ENCODE measurements at regions not wholly inside any gene's neighbourhood (a gene's known extent, or its start where the extent isn't known, plus 50 kb on each side); places are given as distances from the start of the nearest gene placed in this dataset.

DNA sequence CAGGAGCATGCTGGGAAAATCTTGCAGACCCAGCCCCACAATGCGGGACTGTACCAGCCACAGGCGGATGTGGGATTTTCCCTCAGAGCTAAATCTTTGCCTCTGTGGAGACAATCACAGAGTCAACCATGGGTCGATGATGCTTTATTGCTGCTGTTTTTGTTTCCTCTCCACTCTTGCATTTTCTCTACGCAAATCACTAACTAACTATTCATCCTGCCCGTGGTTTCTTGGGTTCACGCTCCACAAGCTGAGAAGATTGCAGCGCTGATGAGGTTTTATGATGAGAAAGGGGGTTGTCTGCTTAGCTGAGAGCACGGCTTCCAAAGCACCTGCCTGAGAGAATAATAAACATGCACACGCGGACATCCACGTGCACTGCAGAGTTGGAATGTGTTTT is 500.2 kb upstream of the ADAMTS16 start:
- Mint-ChIP-seq H3K4me3 (no peak overlapping the region), H3K4me1 (no peaks in the 10 kb centered on the region), H3K9me3 (peaks cover 7% of the 10 kb centered on the region), H3K27ac (no peak overlapping the region), H3K36me3 (no peaks in the 10 kb centered on the region), H3K27me3 (no peaks in the 10 kb centered on the region)
- DNase-seq: no peak
- CTCF ChIA-PET: no interaction called here

DNA sequence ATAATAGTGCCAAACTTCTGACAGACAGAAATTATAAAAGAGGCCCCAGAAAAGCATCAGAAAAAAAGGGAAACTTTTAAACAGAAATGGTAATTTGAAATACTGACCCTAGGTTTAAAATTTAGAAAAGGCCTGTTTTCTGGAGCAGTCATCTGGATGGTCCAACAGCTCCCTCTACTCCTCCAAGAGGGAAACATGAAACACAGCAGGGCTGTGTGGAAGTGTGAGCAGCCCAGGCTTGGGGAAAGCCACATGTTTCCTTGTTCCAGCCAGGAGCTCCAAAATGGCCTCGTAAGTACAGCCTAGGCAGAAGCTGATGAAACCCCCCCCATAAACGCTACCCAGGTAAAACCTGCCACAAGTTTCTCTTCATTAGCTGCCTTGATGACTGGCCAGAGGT is 499.3 kb upstream of the ADAMTS16 start:
- H3K9me3 Mint-ChIP-seq: peaks cover 7% of the 10 kb centered on the region
- no peaks in the 10 kb centered on the region for H3K36me3 Mint-ChIP-seq
- no peaks in the 10 kb centered on the region for H3K27me3 Mint-ChIP-seq
- H3K4me3 Mint-ChIP-seq: no peak overlapping the region
- no peaks in the 10 kb centered on the region for H3K4me1 Mint-ChIP-seq
- no peak overlapping the region for H3K27ac Mint-ChIP-seq
- DNase-seq: no peak
- CTCF ChIA-PET: interaction anchor here (0.6 kb wide), 1 partner anchor 53 kb away, joined by 3 read pairs; no protein-coding TSS in a partner anchor

DNA sequence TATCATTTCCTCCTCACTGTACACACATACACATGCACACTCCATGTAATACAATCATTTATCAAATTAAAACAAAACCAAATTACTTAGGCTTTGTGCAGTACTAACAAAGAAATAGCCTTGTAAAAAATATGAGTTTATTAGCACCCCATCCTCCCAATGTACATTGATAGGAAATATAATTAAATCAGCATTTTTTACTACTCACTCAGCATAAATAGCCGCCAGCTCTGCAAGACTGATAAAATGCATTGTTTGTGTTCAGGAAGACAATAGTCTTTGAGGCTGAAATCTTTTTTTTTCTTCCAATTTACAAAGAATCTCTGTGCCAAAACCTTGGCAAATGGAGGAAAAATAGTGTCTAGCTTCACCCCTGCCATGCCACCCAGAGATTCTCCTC is 497.6 kb upstream of the ADAMTS16 start:
- Mint-ChIP-seq H3K27ac (no peak overlapping the region), H3K9me3 (peaks cover 7% of the 10 kb centered on the region), H3K36me3 (no peaks in the 10 kb centered on the region), H3K27me3 (no peaks in the 10 kb centered on the region), H3K4me1 (no peaks in the 10 kb centered on the region), H3K4me3 (no peak overlapping the region)
- DNase-seq: no peak
- CTCF ChIA-PET: no interaction called here

DNA sequence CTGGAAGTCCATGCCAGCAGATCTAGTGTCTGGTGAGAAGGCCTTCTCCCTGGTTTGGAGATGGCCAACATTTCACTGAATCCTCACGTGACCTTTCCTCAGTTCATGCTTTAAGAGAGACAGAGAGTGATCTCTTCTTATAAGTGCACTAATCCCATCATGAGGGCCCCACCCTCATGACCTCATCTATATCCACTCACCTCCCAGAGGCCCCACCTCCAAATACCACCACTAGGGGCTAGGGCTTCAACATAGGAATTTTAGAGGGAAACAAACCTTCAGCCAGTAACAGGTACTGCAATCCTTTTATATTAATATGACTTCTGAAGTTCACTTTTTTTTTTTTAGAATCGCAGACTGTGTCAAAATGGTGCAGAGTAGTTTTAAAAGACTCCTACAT is 496.9 kb upstream of the ADAMTS16 start:
- Mint-ChIP-seq H3K27ac (no peak overlapping the region), H3K4me1 (no peaks in the 10 kb centered on the region), H3K27me3 (no peaks in the 10 kb centered on the region), H3K9me3 (peaks cover 7% of the 10 kb centered on the region), H3K4me3 (no peak overlapping the region), H3K36me3 (no peaks in the 10 kb centered on the region)
- CTCF ChIA-PET: no interaction called here
- no peak for DNase-seq

DNA sequence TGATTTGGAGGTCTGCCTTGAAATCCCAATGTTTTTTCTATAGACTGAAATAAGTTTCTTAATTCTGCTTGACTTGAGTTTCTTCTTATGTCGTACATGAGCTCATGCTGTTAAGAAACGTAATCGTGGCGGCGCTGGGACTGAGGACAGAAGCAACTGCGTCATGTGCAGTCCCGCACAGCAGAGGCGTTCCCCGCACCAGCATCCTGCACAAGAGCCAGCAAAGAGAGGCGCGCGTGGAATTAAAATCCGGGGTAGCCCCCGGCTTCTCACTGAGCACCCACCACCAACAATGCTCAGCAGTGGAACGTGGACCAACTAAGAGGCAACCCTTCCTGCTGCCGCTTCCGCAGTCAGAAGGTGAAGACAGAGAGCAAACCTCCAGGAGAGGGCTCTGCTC is 496.2 kb upstream of the ADAMTS16 start:
- CTCF ChIA-PET: no interaction called here
- Mint-ChIP-seq H3K27ac (no peak overlapping the region), H3K4me1 (no peaks in the 10 kb centered on the region), H3K4me3 (no peak overlapping the region), H3K27me3 (no peaks in the 10 kb centered on the region), H3K9me3 (peaks cover 7% of the 10 kb centered on the region), H3K36me3 (no peaks in the 10 kb centered on the region)
- no peak for DNase-seq

DNA sequence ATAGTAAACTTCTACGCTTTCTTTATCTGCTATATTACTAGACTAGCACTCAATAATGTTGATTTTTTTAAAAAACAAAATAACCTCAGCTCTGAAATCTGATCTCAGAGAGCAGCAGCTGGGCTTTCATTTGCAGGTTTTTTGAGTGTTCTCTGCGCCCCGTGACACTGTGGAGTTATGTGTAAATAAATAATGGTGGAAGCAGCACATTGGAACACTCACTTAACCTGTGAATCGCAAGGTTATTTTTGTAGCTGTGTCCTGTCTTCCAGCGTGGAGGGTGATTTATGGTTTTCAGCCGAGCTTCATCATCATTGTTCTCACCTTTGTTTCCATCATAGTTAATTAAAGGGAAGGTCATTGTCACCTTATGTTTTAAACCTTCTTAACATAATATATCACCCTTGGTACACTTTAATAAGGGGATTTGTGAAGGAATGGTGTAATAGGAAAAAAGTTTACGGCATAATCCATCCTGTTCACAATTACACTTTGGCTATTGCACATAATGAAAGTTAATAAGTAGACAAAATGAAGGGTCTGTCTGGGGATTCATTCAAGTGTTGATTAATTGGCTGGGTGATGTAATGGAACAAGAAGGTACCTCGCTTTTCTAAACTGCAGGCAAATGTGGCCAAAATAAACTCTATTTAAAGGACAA is 493.3 kb upstream of the ADAMTS16 start:
- Mint-ChIP-seq H3K27me3 (no peaks in the 10 kb centered on the region), H3K9me3 (peaks cover 8% of the 10 kb centered on the region), H3K4me3 (no peak overlapping the region), H3K27ac (no peak overlapping the region), H3K4me1 (no peaks in the 10 kb centered on the region), H3K36me3 (no peaks in the 10 kb centered on the region)
- CTCF ChIA-PET: no interaction called here
- DNase-seq: no peak

DNA sequence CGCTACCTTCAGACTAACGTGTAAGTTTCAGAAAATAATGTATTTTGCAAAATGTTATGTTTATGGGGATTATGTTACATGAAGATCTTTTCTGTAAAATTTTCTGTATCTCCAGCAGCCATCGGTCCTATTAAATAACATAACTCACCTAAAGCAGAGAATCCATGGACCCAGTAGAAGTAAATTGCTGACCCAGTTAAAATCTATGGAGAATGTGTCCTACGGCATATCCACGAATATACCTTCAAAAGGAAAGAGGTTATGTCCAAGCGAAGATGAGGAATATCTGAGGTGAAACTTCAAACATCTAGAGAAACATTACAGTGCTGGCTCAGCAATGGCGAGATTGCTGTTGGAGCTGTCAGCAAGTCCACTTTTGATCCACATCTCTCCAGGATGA is 492.2 kb upstream of the ADAMTS16 start:
- H3K27ac Mint-ChIP-seq: peak overlapping the region; percentile 19
- no peaks in the 10 kb centered on the region for H3K36me3 Mint-ChIP-seq
- peaks cover 13% of the 10 kb centered on the region for H3K9me3 Mint-ChIP-seq
- H3K4me1 Mint-ChIP-seq: no peaks in the 10 kb centered on the region
- DNase-seq: no peak
- CTCF ChIA-PET: no interaction called here
- no peaks in the 10 kb centered on the region for H3K27me3 Mint-ChIP-seq
- no peak overlapping the region for H3K4me3 Mint-ChIP-seq

DNA sequence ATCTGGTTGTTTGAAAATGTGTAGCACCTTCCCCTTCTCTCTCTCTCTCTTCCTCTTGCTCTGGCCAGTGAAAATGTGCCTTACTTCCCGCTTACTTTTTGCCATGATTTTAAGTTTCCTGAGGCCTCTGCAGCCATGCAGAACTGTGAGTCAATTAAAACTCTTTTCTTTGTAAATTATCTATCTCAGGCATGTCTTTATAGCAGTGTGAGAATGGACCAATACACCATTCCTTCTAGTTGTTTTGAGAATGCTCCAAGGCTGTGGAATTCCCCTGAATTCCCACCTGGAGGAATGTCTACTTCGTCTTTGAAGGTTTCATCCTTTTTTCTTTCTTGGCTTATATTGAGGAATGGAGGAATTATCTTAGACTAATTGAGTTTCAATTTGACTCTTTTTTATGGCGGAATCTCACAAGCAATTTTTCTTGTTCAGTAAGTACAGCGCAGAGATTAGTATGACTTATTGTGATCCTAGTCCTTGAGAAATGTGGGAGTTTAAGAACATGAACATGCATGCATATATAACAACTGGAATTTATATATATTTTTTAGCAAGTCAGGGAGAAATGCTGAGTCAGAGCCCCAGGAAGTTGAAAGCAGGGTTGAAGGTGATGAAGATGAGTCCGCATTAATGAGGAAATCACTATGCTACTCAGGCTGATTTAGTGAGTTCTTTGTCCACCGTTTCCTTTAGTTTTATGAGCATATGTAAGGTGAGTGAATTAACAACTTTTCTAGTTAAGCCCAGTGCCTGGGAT is 488.1 kb upstream of the ADAMTS16 start:
- H3K27ac Mint-ChIP-seq: no peak overlapping the region
- no peaks in the 10 kb centered on the region for H3K36me3 Mint-ChIP-seq
- no peaks in the 10 kb centered on the region for H3K4me1 Mint-ChIP-seq
- DNase-seq: no peak
- H3K9me3 Mint-ChIP-seq: peaks cover 13% of the 10 kb centered on the region
- CTCF ChIA-PET: no interaction called here
- no peaks in the 10 kb centered on the region for H3K27me3 Mint-ChIP-seq
- H3K4me3 Mint-ChIP-seq: no peak overlapping the region

DNA sequence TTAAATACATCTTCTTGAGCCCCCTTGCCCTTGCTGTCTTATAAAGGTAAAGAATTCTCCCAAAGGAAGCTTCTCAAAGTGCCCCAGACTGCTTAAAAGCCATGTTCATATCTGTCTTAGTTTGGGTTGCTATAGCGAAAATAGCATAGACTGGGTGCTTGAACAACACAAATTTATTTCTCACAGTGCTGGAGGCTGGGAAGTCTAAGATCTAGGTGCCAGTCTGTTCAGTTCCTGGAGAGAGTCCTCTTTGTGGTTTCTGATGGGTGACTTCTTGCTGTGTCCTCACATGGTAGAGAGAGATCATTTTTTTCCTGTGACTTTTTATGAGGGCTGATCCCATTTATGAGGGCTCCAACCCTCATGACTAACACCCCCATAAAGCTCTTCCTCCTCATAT is 486.7 kb upstream of the ADAMTS16 start:
- Mint-ChIP-seq H3K27ac (no peak overlapping the region), H3K36me3 (no peaks in the 10 kb centered on the region), H3K4me3 (no peak overlapping the region), H3K27me3 (no peaks in the 10 kb centered on the region), H3K4me1 (no peaks in the 10 kb centered on the region), H3K9me3 (peaks cover 19% of the 10 kb centered on the region)
- no peak for DNase-seq
- CTCF ChIA-PET: no interaction called here

DNA sequence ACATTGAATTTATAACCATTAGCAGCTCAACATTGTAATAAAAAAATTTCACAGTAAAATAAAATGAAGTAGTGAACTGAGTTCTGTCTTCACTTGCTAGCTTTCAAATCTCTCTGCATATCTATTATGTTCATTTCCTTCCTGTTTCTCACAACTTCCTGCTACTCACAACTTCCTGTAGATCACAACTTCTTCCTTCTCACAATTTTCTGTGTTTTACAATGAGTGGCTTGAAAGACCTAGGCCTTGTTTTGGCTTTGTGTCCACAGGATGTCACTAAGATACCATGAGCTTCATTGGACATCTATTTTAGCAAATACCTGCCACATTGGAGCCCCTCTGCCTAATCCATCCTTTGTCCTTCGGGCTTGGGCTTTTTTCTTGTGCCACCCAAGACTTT is 480.3 kb upstream of the ADAMTS16 start:
- DNase-seq: no peak
- Mint-ChIP-seq H3K27ac (no peak overlapping the region), H3K4me1 (no peaks in the 10 kb centered on the region)

DNA sequence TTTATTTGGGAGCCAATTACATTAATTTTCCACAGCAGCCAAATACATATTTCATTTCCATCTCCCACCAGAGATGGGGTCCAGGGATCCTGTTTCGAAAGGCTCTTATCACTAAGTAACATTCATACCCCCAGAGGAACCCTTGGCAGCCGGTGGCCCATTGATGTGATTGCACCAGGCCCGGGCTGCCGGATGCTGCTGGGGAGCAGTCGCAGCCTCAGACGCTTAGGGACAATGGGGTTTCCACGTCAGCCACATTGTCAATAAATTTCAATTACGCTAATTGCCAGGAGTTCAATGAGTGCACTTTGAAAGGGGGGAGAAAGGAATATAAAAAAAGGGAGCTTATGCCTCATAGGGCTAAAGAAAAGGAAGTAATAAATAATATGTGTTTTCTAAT is 478.8 kb upstream of the ADAMTS16 start:
- CTCF ChIA-PET: no interaction called here
- Mint-ChIP-seq H3K9me3 (peaks cover 28% of the 10 kb centered on the region), H3K27me3 (no peaks in the 10 kb centered on the region), H3K36me3 (no peaks in the 10 kb centered on the region), H3K4me1 (no peaks in the 10 kb centered on the region), H3K4me3 (no peak overlapping the region), H3K27ac (no peak overlapping the region)
- DNase-seq: no peak

More for the DNA sequence above, 480.3 kb upstream of the ADAMTS16 start:
- H3K9me3 Mint-ChIP-seq: peaks cover 28% of the 10 kb centered on the region
- H3K27me3 Mint-ChIP-seq: no peaks in the 10 kb centered on the region
- H3K36me3 Mint-ChIP-seq: no peaks in the 10 kb centered on the region
- no peak overlapping the region for H3K4me3 Mint-ChIP-seq
- CTCF ChIA-PET: no interaction called here

DNA sequence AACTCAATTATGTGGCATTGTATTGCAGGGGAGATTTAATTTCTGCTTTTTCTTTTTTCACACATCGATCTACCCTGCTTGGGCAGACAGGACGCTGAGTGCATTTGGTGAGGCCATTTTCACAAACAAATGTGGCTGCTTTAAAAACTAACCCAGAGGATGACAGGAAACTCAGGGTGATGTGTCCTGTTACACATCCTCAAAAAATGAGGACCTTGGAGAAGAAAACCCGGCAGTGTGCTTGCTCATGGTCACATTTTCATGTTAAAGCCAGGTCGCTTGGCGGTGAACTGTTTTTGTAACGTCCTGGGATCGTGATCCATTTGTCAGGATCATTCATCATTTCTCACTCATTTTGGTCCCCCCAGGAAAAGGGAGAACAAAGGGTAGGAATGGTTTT is 478.3 kb upstream of the ADAMTS16 start:
- Mint-ChIP-seq H3K4me3 (no peak overlapping the region), H3K4me1 (no peaks in the 10 kb centered on the region), H3K36me3 (no peaks in the 10 kb centered on the region), H3K27me3 (no peaks in the 10 kb centered on the region), H3K27ac (no peak overlapping the region), H3K9me3 (peaks cover 25% of the 10 kb centered on the region)
- CTCF ChIA-PET: no interaction called here
- DNase-seq: no peak

DNA sequence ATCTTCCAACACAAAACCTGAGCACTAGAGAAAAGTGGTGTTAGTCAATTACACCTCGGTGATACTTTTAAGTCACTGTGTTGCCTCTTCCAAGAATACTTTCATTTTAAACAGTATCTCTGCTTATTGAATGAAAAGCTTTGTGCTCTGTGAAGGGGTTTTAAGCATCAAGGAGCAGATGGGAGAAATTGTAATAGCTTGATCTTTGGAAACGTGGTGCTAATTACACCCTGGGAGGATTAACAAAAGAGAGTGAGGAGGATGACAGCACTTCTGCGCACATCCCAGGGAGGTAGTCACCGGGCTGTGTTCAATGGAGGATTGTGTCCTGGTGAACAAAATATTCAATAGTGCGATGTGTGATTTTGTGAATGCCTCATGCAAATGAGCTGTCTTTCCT is 477.4 kb upstream of the ADAMTS16 start:
- Mint-ChIP-seq H3K4me1 (no peaks in the 10 kb centered on the region), H3K36me3 (no peaks in the 10 kb centered on the region), H3K27ac (no peak overlapping the region), H3K4me3 (no peak overlapping the region), H3K9me3 (peaks cover 26% of the 10 kb centered on the region), H3K27me3 (no peaks in the 10 kb centered on the region)
- no peak for DNase-seq
- CTCF ChIA-PET: no interaction called here

DNA sequence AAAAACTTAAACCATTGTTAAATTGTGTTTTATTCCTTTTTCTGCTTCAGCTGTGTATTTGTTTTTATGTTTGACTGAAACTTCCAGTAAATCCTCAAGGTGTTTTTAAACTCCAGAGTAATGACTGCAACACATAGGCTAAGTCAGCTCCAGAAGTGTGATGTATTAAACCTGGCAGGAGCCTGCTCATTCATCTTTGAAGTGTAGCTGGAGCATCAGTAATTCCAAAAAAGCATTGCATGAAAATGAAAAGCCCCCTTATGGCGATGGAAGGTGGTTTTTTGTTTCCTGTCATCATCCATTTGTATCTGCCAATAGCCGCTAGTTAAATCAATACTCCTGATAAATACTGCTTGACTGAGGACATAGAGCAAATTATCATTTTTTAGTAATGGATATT is 474.2 kb upstream of the ADAMTS16 start:
- Mint-ChIP-seq H3K27ac (no peak overlapping the region), H3K27me3 (no peaks in the 10 kb centered on the region), H3K4me1 (no peaks in the 10 kb centered on the region), H3K4me3 (no peak overlapping the region), H3K36me3 (no peaks in the 10 kb centered on the region), H3K9me3 (peaks cover 11% of the 10 kb centered on the region)
- CTCF ChIA-PET: no interaction called here
- DNase-seq: no peak

DNA sequence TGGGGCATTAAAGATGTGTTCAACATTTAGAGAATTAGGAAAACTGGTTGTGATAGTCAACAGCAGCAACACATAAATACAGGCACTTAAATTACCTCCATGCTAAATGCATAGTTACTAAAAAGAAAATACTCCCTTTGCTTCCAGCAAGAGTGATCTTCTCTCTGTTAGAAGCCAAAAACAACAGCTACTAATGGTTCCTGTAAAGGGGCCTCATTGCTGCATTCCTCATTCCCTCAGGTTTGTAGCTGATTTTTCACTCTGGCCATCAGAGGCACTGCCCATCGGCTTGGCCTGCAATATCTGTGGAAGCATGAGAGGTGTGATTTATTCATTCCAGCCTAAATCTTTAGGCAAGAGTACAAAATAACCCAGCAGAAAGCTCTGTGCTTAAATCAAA is 466.0 kb upstream of the ADAMTS16 start:
- Mint-ChIP-seq H3K36me3 (no peaks in the 10 kb centered on the region), H3K9me3 (peaks cover 14% of the 10 kb centered on the region)
- CTCF ChIA-PET: no interaction called here

More for the DNA sequence above, 466.0 kb upstream of the ADAMTS16 start:
- no peaks in the 10 kb centered on the region for H3K27me3 Mint-ChIP-seq
- H3K27ac Mint-ChIP-seq: no peak overlapping the region
- DNase-seq: no peak
- H3K4me3 Mint-ChIP-seq: no peak overlapping the region
- H3K4me1 Mint-ChIP-seq: no peaks in the 10 kb centered on the region

Data from activated naive CD4-positive, alpha-beta T cell treated with anti-CD3 and anti-CD28 coated beads, Interleukin-2, amount 10 ng/mL, durations not matched to agents 7 days and 5 days (primary cell).